SKM-1 treated with dmso at 0.1 percent for 144 hours (cell line): ENCODE measurements at regions not wholly inside any gene's neighbourhood (a gene's known extent, or its start where the extent isn't known, plus 50 kb on each side); places are given as distances from the start of the nearest gene placed in this dataset.

Source experiments
- DNase-seq: peaks from one replicate; lab custom pipeline; 2025; ENCODE audit not compliant: unreplicated experiment; lab: John Stamatoyannopoulos, UW

DNA sequence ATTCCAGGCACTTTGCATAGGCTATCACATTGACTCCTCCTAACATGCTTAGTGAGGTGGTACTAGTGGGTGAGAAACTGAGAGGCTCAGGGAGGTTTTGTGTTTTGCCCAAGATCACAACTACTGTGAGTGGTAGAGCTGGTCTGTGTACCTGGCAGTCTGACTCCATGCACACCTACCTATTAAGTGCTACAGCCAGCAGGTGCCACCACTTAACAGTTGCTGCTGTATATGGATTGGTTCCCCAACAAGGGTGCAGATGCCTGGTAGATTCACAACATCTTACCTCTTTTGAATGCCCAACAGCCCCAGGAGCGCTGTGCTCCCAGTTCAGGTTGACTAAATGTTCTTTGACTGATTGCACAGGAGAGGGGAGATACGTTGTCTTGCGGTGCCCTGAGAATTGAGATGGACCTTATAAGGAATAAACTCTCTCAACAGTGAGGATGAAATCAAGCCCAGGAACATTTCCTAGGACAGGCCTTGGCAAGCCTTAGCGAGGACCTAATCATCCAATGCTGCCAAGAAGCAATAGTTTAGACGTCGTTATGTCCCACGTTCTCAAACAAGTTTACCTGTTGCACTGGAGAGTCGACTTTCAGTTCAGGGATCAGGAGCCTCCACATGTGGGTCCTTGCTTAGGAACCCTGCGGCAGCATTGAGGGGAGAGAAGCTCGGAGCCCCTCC, 78.9 kb upstream of the F3 start:
- no peak for DNase-seq

DNA sequence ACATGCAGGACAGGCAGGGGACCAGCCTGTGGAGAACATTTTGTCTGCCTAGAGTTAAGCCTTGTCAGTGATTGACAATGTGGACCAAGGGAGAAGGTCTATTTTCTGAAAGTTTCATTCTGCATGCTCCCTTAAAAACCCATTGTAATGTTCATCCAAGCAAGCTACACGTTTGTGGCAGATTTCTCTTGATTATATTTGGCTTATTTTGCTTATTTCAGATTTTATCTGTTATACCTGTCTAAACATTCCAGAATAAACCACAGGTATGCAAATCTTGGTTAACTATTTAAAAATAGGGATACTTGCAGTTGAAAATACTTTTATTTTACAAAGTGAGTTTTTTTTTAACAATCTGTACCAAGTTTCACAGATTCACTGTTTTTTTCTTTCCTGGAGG, 78.2 kb upstream of the F3 start:
- no peak for DNase-seq

DNA sequence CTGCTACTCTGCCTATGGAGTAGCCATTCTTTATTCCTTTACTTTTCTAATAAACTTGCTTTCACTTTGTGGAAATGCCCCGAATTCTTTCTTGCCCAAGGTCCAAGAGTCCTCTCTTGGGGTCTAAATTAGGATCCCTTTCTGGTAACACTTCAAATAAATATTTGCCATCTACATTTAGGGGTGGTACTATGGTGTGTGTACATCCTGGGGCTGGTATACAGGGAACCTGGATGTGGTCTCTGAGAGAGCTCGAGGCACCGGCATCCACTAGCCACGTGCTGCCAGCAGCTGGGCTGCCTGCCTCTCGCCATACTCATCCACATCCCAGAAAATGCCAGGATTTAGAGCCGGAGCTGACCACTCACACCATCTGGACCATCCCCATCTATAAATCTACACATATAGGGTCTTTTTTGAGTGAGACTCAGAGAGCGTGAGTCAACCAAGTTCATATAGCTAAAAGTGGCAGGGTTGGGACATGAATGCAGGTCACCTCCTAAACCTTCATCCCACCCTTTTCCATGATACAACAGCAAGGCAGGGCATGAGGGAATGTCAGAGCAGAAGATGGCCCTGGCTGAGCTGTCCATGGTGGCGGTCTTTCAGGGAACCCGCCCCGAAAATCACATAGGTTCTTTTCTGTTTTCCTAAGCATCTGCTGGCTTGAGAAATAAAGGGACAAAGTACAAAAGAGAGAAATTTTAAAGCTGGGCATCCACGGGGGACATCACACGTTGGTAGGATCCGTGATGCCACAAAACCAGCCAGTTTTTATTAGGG, 76.6 kb upstream of the F3 start:
- DNase-seq = no peak

DNA sequence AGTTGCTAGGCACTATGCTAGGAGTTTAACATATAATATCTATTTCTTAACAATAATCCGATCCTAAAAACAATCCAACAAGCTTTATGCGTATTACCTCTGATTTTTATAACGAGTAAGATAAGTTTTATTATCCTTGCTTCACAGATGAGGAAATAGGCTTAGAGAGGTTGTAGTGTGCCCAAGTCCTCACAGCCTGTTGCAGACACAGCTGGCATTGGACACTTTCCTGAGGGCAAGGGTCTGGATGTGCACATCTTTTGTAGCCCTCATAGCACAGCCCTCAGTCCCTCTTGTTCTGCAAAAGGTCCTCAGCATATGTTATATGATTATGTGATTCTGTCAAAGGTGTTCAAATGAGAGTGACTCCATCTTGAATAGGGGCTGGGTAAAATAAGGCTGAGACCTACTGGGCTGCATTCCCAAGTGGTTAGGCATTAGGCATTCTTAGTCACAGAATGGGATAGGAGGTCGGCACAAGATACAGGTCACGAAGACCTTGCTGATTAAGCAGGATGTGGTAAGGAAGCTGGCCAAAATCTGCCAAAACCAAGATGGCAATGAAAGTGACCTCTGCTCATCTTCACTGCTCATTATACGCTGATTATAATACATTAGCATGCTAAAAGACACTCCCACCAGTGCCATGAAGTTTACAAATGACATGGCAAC, 75.7 kb upstream of the F3 start:
- no peak for DNase-seq

DNA sequence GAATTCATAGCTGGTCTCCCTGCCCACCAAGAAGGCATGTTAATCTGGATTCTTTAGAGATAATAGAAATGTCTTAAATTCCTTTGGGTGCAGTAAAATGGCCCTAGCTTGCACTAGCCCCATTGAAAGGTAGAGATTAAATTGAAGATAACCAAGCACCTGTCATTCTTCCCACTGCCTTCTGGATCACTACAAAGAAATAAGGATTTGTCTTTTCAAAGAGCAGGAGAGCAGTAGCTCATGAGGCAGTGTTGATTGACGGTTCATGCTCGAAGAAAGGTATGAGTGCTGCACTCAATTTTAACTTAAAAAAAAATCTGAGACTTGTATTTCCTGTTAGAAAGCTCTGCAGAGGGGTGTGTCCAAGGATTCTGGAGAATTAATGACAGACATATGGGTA, 74.9 kb upstream of the F3 start:
- DNase-seq = no peak

DNA sequence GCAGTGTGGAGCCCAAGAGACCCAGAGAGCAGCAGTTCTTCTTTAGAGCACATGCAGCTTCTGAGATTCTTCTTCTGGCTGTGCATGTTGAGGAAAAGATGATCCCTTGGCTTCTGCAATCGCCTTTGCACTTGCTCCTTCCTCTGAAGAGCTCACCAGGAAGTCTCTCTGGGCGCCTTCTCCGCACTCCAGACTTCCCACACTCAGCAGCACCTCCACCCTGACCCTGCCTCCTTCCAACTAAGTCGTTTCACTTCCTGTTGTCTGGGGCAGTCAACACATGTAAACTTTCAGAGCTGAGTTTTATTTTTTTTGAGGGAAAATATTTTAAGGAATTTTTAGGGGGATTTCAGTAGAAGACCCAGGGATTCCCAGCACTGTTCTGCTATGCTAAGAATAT, 73.4 kb upstream of the F3 start:
- DNase-seq = peak; percentile 78

DNA sequence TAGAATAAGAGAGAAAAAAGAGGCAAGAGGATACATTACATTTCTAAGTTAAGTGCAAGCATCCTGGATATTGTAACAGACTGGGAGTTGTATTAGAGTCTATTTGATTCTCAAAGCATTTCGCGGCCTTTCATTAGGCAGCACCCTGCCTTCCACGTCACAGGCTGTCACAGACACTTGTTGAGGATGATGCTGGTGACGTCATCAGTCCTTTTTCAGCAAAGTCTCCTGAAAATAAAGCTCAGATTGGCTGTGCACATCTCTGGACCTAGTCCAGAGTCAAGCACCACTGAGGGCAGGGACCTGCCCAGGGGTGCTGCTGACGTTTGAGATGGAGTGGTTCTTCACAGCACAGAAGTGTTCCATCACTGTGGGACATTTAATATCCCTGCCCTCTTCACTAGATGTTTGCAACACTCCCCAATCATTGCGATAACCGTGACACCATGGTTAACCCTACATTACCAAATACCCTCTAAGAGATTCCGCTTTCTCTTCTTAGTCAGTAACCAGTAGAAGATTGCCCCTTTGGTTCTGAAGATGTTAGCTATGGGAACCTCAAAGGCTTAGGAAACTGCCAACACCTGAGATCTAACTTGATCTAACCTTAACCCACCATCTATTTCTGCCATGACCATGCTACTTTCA, 72.7 kb upstream of the F3 start:
- peak; percentile 35 for DNase-seq

DNA sequence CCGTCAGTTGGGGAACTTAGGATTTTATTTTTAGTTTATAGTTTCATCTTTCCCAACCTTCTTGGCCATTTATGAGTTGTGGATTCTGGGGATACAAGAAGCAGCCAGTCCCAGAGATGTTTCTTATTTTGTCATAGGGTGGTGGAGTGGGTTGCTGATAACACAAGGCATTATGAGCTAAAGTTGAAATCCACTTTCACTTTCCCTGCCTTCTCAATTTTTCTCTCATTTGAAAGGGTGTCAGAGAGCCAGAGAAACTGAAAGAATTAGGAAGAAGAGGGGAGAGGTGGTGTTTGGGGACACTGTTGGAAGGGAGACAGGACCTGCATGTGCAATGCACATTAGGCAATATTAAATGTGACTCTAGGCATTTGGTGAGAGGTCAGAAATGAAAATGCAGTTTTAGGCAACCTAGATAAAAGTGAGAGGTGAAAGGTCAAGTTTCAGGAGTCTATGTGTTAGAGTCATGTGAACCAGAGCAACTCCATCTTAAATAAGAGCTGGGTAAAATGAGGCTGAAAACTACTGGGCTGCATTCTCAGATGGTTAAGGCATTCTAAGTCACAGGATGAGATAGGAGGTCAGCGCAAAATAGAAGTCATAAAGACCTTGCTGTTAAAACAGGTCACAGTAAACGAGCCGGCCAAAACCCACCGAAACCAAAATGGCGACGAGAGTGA, 71.1 kb upstream of the F3 start:
- DNase-seq = no peak

DNA sequence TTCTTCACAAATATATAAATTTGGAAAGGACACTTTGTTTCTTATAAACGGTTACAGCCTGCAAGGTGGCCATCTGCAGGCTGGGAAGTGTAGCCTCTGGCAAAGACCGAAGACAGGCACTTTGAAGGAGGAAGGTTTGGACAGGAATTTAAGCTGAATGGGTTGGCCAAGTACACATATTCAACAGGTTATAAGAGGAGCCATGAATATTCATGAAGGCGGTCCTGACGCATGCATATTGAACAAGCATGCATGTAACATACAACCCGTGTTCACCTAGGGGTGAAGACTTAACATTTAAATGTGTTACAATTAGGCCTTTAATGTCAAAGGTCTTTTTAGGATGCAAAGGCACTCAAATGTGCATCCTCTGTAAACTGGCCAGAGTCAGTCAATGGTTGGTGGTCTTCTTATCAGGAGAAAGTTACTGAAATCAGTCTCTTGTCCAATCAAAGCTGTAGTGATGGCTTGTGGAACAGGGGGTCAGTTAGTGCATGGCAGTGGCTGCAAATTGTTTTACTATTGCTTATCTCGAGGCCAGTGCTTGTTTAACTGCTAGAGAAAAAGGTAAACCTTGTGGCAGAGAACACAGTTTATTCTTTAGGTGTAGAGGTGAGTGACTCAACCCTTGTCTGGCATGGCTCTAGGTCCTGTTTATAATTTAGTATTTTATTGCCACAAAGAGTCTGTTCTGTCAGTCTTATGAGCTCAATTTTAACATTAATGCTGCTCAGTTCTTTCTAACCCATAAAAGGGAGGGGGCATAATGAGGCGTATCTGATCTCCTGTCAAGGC, 70.3 kb upstream of the F3 start:
- no peak for DNase-seq

DNA sequence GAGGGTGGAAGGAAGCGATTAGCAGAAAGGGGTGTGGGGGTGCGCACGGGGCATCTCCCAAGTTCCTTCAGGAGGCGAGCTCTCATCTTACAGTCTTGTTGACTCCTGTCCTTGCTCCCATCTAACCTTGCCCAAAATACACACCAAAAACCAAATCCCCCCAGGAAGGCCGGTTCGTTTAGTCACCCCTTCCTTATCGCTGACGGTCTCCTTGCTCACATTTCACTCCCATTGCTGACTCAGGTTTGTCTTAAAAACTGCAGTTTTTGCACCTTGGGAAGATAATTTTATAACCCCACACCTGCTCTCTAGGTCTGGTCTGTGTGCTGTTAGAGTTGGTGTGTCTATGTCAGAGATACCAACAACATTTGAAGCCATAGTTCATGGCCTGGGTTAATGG, 68.1 kb upstream of the F3 start:
- DNase-seq = no peak

DNA sequence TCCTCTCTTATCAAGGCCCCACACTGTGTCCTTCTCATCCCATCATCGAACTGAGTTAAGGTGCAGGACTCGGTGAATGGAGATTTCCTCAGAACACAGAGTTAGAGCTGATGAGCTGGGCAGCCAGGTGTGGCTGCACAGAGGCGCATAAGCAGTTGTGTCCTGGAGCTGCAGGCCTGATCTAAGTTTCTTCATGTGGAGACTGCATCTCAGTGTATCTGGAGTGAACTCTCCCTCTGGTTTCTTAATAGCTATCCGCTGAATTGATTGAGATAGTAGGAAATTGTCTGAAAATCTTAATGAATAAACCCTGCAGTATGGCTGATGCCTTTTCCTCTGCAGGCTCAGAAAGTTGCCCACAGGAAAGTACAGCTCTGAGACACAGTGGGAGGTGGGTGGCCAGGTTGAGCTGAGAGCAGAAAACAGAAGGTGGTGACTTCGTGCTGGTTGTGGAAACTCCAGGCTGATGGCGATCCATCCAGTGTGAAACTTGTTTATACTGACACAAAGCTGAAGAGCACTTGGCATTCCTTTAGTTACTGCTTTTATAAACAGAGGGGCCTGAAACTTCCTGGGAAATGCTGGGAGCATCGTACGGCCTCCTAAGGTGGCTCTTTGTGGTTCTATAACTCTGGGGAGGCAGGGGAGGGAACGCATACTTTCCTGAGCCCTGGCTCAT, 67.4 kb upstream of the F3 start:
- DNase-seq = no peak

DNA sequence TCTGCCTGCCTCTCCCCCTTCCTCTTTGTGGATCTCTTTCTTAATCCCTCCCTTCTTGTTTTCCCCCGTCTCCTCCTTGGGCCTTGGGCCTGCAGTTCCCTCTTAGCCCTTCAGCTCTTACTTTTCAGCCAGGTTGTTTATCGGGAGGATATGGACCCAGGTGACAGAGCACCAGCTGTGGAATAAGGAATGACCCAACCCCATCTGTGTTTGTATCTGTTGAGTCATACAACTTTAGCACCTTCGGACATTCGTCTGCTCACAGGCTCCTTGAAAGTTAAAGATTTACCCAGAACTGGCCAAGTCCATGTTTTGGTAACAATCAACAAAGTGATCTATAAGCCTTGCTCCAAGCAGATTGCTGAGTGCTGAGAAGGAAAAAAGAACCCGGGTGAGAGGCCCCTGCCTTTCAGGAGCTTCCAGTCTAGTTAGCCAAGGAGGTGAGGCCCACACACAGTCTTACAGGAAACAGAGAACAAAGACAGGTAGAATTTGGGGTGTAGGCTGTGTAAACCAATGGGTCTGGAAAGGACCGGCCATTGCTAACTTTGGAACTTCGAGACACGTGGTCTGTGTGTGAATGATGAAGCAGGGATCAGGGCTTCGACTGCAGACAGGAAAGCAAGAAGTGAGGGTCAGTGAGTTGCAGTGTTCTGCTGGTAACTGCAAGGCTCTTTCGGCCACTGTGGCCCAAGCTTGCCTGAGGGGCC, 66.7 kb upstream of the F3 start:
- DNase-seq = no peak

DNA sequence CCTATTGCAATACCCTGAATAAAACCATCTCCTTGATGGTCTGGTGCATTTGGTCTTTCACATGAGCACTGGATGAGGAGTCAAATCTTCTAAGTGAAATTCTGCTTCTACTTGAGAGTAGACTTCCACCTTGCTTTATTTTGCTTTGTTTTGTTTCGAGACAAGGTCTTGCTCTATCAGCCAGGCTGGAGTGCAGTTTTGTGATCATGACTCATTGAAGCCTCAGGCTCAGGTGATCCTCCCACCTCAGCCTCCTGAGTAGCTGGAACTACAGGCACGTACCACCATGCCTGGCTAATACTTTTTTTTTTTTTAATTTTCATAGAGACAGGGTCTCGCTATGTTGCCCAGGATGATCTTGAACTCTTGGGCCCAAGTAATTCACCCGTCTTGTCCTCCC, 65.8 kb upstream of the F3 start:
- DNase-seq = no peak

DNA sequence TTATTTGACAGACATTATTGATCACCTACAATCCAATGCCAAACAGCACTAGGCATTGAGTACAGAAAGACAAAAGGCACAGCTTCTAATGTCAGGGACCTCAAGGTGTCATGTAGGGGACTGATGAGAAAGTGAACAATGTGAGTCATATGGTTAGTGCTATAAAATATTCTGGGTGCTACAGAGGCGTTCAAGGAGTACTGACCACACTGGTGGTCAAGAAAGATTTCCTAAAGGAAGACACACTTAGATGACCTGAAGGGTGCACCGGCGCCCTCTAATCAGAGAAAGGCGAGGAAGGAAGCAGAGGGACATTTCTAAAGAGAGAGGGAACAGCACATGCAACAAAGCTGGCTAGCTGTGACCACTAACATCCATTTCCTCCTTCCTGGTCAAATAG, 64.9 kb upstream of the F3 start:
- DNase-seq = peak; percentile 26

DNA sequence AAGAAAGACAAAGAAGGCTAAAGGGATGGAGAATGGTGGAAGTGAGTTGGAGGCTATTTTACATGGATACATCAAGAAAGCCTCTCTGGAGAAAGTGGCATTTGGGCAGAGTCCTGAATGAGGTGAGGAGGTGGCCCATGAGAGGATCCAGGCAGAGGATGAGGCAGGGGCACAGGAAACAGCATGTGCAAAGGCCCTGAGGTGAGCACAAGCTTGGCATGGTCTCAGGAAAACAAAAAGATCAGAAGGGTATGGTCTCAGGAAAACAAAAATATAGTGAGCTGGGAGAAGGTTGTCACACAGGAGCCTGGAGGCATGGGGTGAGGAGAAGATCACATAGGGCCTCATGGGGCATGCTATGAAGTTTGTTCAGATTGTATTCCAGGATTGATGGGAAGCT, 62.1 kb upstream of the F3 start:
- DNase-seq = no peak

DNA sequence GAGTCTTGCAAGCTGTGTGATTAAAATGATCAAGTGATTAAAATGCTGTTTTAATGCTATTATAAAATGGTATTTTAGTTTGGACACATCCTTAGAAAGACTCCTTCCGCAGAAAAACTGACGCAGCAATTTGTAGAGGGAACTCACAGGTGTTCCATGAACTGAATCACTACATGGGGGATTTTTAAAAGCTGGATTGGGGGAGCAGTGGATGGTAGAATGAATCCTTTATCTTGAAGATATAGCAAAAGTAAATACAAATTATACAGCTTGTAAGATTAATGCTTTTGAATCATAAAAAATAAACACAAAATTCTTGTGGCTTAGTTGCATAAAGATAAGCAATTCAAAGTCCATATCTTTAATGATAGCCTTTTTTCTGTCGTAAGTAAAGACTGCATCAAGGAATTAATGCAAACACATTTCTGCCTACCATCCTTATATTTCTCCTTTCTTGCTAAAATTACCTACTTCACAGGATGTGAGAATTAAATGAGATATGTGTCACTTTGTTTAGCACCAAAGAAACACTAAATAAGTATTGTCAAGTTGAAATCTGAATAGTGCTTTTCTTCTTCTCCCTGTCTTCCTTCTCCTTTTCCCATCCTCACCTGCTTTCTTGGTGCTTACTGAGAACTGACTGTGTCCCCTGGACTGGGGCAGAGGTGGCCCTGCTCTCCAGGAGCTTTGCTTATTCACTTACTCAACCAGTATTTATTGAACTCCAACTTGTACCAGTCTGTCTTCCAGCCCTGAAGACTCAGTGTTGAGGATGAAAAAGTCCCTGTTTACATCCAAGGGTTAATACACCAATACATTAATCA, 61.5 kb upstream of the F3 start:
- peak; percentile 74 for DNase-seq

DNA sequence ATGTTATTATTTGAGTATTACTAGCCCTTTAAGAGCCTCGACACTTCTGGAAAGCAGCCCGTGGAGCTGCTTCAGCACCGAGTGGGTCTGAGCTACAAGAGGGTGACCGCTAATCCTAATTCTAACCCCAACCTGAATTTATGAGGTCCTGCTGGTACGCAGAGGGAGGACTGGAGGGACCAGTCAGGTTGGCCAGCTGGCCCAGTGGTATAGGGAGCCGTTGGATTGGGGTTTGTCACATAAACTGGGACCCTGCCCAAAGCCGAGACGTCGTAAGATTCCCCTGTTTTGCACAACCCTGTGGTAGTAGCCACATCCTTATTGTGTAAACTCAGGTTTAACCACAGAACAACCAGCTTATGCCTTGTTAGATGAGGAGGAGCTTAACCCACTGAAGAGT, 60.8 kb upstream of the F3 start:
- peak; percentile 93 for DNase-seq

DNA sequence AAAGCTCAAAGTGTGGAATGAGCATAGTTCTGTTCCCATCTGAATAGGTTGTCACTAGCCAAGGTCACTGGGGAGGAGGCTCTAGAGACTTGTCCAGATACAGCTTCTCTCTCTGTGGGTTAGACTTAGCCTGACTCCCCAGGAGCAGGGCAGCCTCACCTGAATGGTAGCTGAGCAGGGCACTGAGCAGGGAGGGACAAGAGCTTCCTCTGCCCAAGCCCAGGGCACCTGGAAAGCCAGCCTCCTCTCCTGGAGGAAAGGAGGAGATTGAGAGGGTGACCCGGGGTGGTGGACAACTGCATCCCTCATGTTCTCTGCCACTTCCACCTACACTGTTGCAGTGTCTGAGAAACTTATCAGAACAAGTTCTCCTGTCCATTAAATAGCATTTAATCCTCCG, 59.0 kb upstream of the F3 start:
- no peak for DNase-seq
